CD4-positive, alpha-beta memory T cell (primary cell): ENCODE measurements at regions not wholly inside any gene's neighbourhood (a gene's known extent, or its start where the extent isn't known, plus 50 kb on each side); places are given as distances from the start of the nearest gene placed in this dataset.

Experiments
- CTCF ChIA-PET: fragments of 350-600 bp; sonication (Branson Sonifier 250); formaldehyde crosslinking; loops from one replicate; lab custom pipeline; 2021; ENCODE audit warnings: inconsistent platforms; ENCODE audit not compliant: partially characterized antibody; lab: Charles Lee
- POLR2A ChIA-PET: fragments of 350-600 bp; sonication (Branson Sonifier 250); formaldehyde crosslinking; loops from one replicate; lab custom pipeline; 2021; ENCODE audit not compliant: partially characterized antibody; lab: Charles Lee
- DNase-seq, 5 donors: peaks; one replicate each; pipeline versions ENCODE4 v3.0.0 to v3.0.0-alpha.2; 2020 to 2022; ENCODE audit warnings: mixed read lengths in 1 of 5
- H3K27ac ChIP-seq: one replicate; pipeline ENCODE4 v1.7.0; 2013; ENCODE audit warnings: low read depth, low read length
- H3K27me3 ChIP-seq: 2 replicates; pipeline ENCODE4 v1.7.0; 2013; ENCODE audit warnings: mild to moderate bottlenecking, low read length, moderate library complexity; ENCODE audit not compliant: insufficient read depth
- H3K36me3 ChIP-seq: 2 replicates; pipeline ENCODE4 v1.7.0; 2013; ENCODE audit warnings: mild to moderate bottlenecking, low read length, moderate library complexity; ENCODE audit not compliant: insufficient read depth
- H3K4me1 ChIP-seq: 2 replicates; pipeline ENCODE4 v1.7.0; 2013; ENCODE audit warnings: mild to moderate bottlenecking, low read length, moderate library complexity; ENCODE audit not compliant: insufficient read depth
- H3K4me3 ChIP-seq, 2 donors: one replicate each; pipeline ENCODE4 v1.7.0; 2013; ENCODE audit warnings: low read length in 2 of 2, mild to moderate bottlenecking in 1 of 2
- H3K9me3 ChIP-seq, 2 donors: one replicate each; pipeline ENCODE4 v1.7.0; 2013; ENCODE audit warnings: low read length in 2 of 2, control low read depth in 1 of 2; ENCODE audit not compliant: control insufficient read depth in 1 of 2
- H3K27ac Mint-ChIP-seq, 7 donors: one replicate each; pipeline ENCODE4 v1.8.0; 2020 to 2021; ENCODE audit warnings: mixed read lengths in 7 of 7, mild to moderate bottlenecking in 6 of 7, inconsistent platforms in 3 of 7, moderate library complexity in 3 of 7
- H3K27me3 Mint-ChIP-seq, 2 donors: one replicate each; pipeline ENCODE4 v1.8.0; 2020 to 2021; ENCODE audit warnings: mixed read lengths in 2 of 2
- H3K36me3 Mint-ChIP-seq, 2 donors: one replicate each; pipeline ENCODE4 v1.8.0; 2020 to 2021; ENCODE audit warnings: mixed read lengths in 2 of 2, inconsistent platforms in 1 of 2, mild to moderate bottlenecking in 1 of 2
- H3K4me1 Mint-ChIP-seq, 4 donors: one replicate each; pipeline ENCODE4 v1.8.0; 2020 to 2021; ENCODE audit warnings: mixed read lengths in 4 of 4, mild to moderate bottlenecking in 1 of 4
- H3K4me3 Mint-ChIP-seq, 8 donors: one replicate each; pipeline ENCODE4 v1.8.0; 2020 to 2021; ENCODE audit warnings: mixed read lengths in 8 of 8, mild to moderate bottlenecking in 7 of 8, moderate library complexity in 6 of 8, inconsistent platforms in 3 of 8
- H3K9me3 Mint-ChIP-seq, 8 donors: one replicate each; pipeline ENCODE4 v1.8.0; 2020 to 2021; ENCODE audit warnings: mixed read lengths in 8 of 8, mild to moderate bottlenecking in 5 of 8, inconsistent platforms in 3 of 8, moderate library complexity in 1 of 8
- intact Hi-C: fragments of 100-400 bp; cut with micrococcal nuclease; formaldehyde crosslinking; loops from one replicate; pipeline ENCODE4 v1.15.1; 2023

DNA sequence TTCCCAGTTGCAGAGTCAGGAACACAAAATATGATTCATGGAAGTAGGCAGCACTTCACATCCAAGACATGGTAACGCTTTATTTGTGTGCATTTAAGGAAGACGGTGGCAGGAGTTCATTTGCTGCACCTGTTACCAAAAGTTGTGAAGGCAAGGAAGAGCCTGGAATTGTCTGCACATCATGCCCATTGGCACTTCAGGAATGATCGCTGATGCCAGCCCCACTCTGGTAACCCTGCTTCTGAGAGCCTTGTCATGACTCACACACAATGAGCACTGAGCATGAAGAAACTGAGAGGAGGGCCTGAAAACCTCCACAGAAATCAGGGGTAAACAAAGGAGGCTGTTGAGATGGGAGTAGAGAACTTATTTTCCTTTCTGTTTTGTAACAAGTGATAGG lies 181.1 kb downstream of the RPS12 start:
- H3K36me3 Mint-ChIP-seq = no peaks in the 10 kb centered on the region
- Histone ChIP-seq H3K9me3 (no peaks in the 10 kb centered on the region), H3K4me3 (no peak overlapping the region), H3K27ac (no peak overlapping the region), H3K36me3 (no peaks in the 10 kb centered on the region), H3K27me3 (no peaks in the 10 kb centered on the region), H3K4me1 (no peaks in the 10 kb centered on the region)
- intact Hi-C loops = no loop called here
- no peaks in the 10 kb centered on the region for H3K4me1 Mint-ChIP-seq
- H3K4me3 Mint-ChIP-seq = no peak overlapping the region
- DNase-seq = no peak
- POLR2A ChIA-PET = no interaction called here
- no peak overlapping the region for H3K27ac Mint-ChIP-seq
- CTCF ChIA-PET = no interaction called here
- H3K27me3 Mint-ChIP-seq = peaks cover 2 to 3% of the 10 kb centered on the region in 2 donors
- peaks cover 0 to 7% (median 0%) of the 10 kb centered on the region in 8 donors for H3K9me3 Mint-ChIP-seq

- Histone ChIP-seq H3K4me1 (no peaks in the 10 kb centered on the region), H3K4me3 (no peak overlapping the region), H3K9me3 (no peaks in the 10 kb centered on the region), H3K36me3 (no peaks in the 10 kb centered on the region), H3K27ac (no peak overlapping the region), H3K27me3 (no peaks in the 10 kb centered on the region)
- POLR2A ChIA-PET = no interaction called here
- H3K9me3 Mint-ChIP-seq = peaks cover 0 to 7% (median 0%) of the 10 kb centered on the region in 8 donors
- peaks cover 2 to 3% of the 10 kb centered on the region in 2 donors for H3K27me3 Mint-ChIP-seq
- intact Hi-C loops = no loop called here
- no peak overlapping the region for H3K27ac Mint-ChIP-seq
- no peaks in the 10 kb centered on the region for H3K36me3 Mint-ChIP-seq
- no peak overlapping the region for H3K4me3 Mint-ChIP-seq
- CTCF ChIA-PET = no interaction called here
- DNase-seq = no peak
- no peaks in the 10 kb centered on the region for H3K4me1 Mint-ChIP-seq
Measured at GRCh38 chr6:132998418-132998817, 184.0 kb downstream of the RPS12 start.

GRCh38 chr6:133001040-133001565 lies 186.7 kb downstream of the RPS12 start:
- Histone ChIP-seq H3K9me3 (no peaks in the 10 kb centered on the region), H3K27ac (no peak overlapping the region), H3K4me3 (no peak overlapping the region), H3K36me3 (no peaks in the 10 kb centered on the region), H3K4me1 (no peaks in the 10 kb centered on the region), H3K27me3 (no peaks in the 10 kb centered on the region)
- H3K36me3 Mint-ChIP-seq = no peaks in the 10 kb centered on the region
- H3K4me1 Mint-ChIP-seq = no peaks in the 10 kb centered on the region
- DNase-seq = no peak
- ChIA-PET POLR2A (no interaction called here), CTCF (no interaction called here)
- no peak overlapping the region for H3K4me3 Mint-ChIP-seq
- intact Hi-C loops = no loop called here
- H3K27me3 Mint-ChIP-seq = peaks cover 0 to 2% of the 10 kb centered on the region in 2 donors
- H3K9me3 Mint-ChIP-seq = peaks cover 0 to 7% (median 0%) of the 10 kb centered on the region in 8 donors
- H3K27ac Mint-ChIP-seq = no peak overlapping the region

GRCh38 chr6:133004304-133004884 lies 190.0 kb downstream of the RPS12 start:
- Mint-ChIP-seq H3K4me3 (no peak overlapping the region), H3K36me3 (no peaks in the 10 kb centered on the region), H3K4me1 (no peaks in the 10 kb centered on the region), H3K27ac (no peak overlapping the region), H3K27me3 (no peaks in the 10 kb centered on the region), H3K9me3 (no peaks in the 10 kb centered on the region)
- H3K4me1 ChIP-seq = no peaks in the 10 kb centered on the region
- no peaks in the 10 kb centered on the region for H3K27me3 ChIP-seq
- DNase-seq = no peak
- ChIA-PET POLR2A (no interaction called here), CTCF (no interaction called here)
- intact Hi-C loops = no loop called here
- H3K36me3 ChIP-seq = no peaks in the 10 kb centered on the region
- no peak overlapping the region for H3K27ac ChIP-seq
- H3K9me3 ChIP-seq = no peaks in the 10 kb centered on the region
- H3K4me3 ChIP-seq = no peak overlapping the region

DNA sequence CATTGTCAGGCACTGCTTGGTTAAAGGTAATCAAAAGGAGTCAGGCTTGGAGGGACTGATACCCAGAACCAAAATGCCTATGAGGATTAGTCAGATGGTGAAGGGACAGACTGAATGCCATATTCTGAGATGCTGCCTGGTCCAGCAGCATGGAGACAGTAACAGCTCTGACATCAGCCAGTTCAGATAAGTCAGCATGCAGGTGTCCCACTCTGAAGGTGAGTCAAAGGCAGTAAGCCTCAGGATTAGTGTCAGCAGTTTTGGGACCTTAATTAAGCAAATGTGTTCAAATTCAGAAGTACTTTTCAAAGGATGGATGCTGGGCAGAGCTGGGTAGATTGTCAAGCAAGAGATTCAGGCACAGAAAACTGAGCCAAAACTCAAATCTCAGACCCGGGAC lies 198.4 kb downstream of the RPS12 start:
- no peak overlapping the region for H3K27ac Mint-ChIP-seq
- H3K4me1 Mint-ChIP-seq = no peaks in the 10 kb centered on the region
- H3K27me3 Mint-ChIP-seq = peaks cover 0 to 2% of the 10 kb centered on the region in 2 donors
- Histone ChIP-seq H3K27ac (no peak overlapping the region), H3K4me1 (no peaks in the 10 kb centered on the region), H3K27me3 (no peaks in the 10 kb centered on the region), H3K9me3 (no peaks in the 10 kb centered on the region), H3K36me3 (no peaks in the 10 kb centered on the region), H3K4me3 (no peak overlapping the region)
- H3K36me3 Mint-ChIP-seq = no peaks in the 10 kb centered on the region
- DNase-seq = no peak
- intact Hi-C loops = no loop called here
- H3K9me3 Mint-ChIP-seq = peaks cover 0 to 3% (median 0%) of the 10 kb centered on the region in 8 donors
- POLR2A ChIA-PET = no interaction called here
- CTCF ChIA-PET = no interaction called here
- H3K4me3 Mint-ChIP-seq = no peak overlapping the region

DNA sequence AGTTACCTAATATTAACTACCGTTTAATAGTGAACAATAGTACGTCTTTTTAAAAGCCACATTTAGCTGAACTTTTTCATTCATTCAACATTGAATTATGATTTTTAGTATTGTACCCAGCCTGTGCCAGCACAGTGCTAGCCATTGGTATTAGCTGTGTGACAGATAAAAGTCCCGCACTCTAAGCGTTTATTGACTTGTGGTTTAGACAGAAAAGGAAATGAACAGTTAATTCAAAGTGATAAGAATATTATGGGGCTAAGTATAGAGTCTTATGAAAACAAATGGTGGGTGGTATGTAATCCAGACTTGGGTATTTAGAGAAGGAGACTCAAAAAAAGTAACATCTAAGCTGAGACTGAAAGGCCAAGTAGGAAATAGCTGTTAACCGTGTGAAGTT lies 202.3 kb downstream of the RPS12 start:
- Mint-ChIP-seq H3K36me3 (no peaks in the 10 kb centered on the region), H3K4me1 (no peaks in the 10 kb centered on the region), H3K27ac (no peak overlapping the region), H3K4me3 (no peak overlapping the region), H3K27me3 (peaks cover 0 to 2% of the 10 kb centered on the region in 2 donors), H3K9me3 (peaks cover 0 to 3% (median 0%) of the 10 kb centered on the region in 8 donors)
- H3K27ac ChIP-seq = no peak overlapping the region
- H3K4me3 ChIP-seq = no peak overlapping the region
- POLR2A ChIA-PET = no interaction called here
- H3K36me3 ChIP-seq = no peaks in the 10 kb centered on the region
- no peaks in the 10 kb centered on the region for H3K4me1 ChIP-seq
- CTCF ChIA-PET = interaction anchor here (0.9 kb wide), 1 partner anchor 10 kb away, joined by 3 read pairs; no protein-coding TSS in a partner anchor
- no peaks in the 10 kb centered on the region for H3K9me3 ChIP-seq
- H3K27me3 ChIP-seq = no peaks in the 10 kb centered on the region
- intact Hi-C loops = no loop called here
- no peak for DNase-seq

DNA sequence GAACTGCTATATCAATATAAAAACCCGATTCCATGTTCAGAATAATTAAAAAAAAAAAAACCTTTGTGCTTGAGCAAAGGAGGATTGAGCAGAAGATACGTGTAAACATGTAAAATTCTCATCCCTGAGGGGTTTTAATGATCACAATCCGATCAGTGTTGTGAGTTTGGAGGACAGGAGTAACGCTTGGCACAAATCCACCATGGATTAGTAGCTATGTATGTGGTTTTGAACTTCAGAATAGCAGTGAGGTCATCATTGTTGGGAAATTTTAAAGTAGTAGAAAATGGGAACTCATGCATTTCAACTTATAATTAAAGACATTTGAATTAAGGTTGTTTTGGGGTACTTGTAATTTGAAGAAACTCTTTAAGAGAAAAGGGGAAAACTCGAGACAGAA lies 203.2 kb downstream of the RPS12 start:
- no peaks in the 10 kb centered on the region for H3K36me3 ChIP-seq
- Mint-ChIP-seq H3K4me1 (no peaks in the 10 kb centered on the region), H3K36me3 (no peaks in the 10 kb centered on the region), H3K9me3 (peaks cover 0 to 3% (median 0%) of the 10 kb centered on the region in 8 donors), H3K27me3 (peaks cover 0 to 2% of the 10 kb centered on the region in 2 donors), H3K27ac (no peak overlapping the region), H3K4me3 (no peak overlapping the region)
- CTCF ChIA-PET = no interaction called here
- intact Hi-C loops = no loop called here
- no peak overlapping the region for H3K4me3 ChIP-seq
- no peak overlapping the region for H3K27ac ChIP-seq
- DNase-seq = no peak
- POLR2A ChIA-PET = no interaction called here
- H3K4me1 ChIP-seq = no peaks in the 10 kb centered on the region
- H3K9me3 ChIP-seq = no peaks in the 10 kb centered on the region
- H3K27me3 ChIP-seq = no peaks in the 10 kb centered on the region
